Esophagus muscularis mucosa (tissue), 3 donors: ENCODE measurements at regions not wholly inside any gene's neighbourhood (a gene's known extent, or its start where the extent isn't known, plus 50 kb on each side); places are given as distances from the start of the nearest gene placed in this dataset.

ENCODE experiments used
- CTCF ChIP-seq, 3 experiments: fragments of 200-600 bp in 2 of 3; fragments of 450-650 bp in 1 of 3; sonication (generic) in 2 of 3; IDR thresholded peaks; one replicate each; pipeline ENCODE4 v1.5.1; 2017 to 2019; ENCODE audit warnings: antibody characterized with exemption in 3 of 3, mild to moderate bottlenecking in 2 of 3, moderate library complexity in 1 of 3
- POLR2AphosphoS5 ChIP-seq, 2 donors: sonication (generic); formaldehyde crosslinking; IDR thresholded peaks; one replicate each; pipeline ENCODE4 v1.6.1; 2017; ENCODE audit warnings: antibody characterized with exemption in 2 of 2

DNA sequence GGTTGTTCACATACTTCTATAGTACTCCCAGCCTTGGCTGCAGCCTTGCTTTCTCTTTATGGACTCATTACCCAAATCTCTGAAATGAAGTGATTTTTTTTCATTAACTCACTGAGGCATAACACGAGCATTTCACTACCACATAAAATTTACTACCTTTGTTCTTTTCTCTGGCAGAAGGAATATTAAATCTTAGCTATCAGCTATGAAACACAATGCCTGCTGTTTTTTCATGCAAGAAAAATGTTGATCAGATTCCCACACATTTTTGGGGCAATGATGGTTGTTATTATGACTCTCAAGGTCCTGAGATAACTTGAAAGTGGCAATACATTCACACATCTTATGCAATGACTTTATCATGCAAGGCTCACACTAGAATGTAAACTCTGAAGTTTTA, 225.3 kb upstream of the ATP2B1 start:
- TF ChIP-seq CTCF (IDR thresholded peaks at IDR 0.05) = no peak
- TF ChIP-seq POLR2AphosphoS5 (IDR thresholded peaks at IDR 0.05) = no peak
